Lower leg skin (tissue), 3 donors: ENCODE measurements at regions not wholly inside any gene's neighbourhood (a gene's known extent, or its start where the extent isn't known, plus 50 kb on each side); places are given as distances from the start of the nearest gene placed in this dataset.

ENCODE experiments used
- POLR2A ChIP-seq, 2 donors: fragments of 450-650 bp; IDR thresholded peaks; one replicate each; pipeline ENCODE4 v1.6.1; 2016 to 2017; ENCODE audit warnings: antibody characterized with exemption in 2 of 2, mild to moderate bottlenecking in 1 of 2, moderate library complexity in 1 of 2
- TF ChIP-seq, protein P1 (sequence below), 3 donors: fragments of 450-650 bp; IDR thresholded peaks; one replicate each; pipeline ENCODE4 v1.5.1; 2016; ENCODE audit warnings: antibody characterized with exemption in 3 of 3, mild to moderate bottlenecking in 3 of 3, moderate library complexity in 2 of 3

DNA sequence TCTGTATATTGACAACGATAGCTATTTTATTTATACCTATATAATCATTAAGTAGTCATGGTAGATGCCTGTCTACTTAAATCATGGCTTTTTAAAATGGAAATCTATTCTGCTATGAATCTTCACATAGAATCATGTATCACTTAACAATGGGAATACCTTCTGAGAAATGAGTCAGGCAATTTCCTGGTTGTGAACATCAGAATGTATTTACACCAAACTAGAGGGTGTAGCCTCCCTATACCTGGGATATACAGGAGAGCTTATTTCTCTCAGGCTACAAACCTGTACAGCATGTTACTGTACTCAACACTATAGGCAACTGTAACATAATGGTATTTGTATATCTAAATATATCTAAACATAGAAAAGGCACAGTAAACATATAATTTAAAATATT is 502.3 kb downstream of the ZWINT start:
- TF ChIP-seq, protein P1, sequence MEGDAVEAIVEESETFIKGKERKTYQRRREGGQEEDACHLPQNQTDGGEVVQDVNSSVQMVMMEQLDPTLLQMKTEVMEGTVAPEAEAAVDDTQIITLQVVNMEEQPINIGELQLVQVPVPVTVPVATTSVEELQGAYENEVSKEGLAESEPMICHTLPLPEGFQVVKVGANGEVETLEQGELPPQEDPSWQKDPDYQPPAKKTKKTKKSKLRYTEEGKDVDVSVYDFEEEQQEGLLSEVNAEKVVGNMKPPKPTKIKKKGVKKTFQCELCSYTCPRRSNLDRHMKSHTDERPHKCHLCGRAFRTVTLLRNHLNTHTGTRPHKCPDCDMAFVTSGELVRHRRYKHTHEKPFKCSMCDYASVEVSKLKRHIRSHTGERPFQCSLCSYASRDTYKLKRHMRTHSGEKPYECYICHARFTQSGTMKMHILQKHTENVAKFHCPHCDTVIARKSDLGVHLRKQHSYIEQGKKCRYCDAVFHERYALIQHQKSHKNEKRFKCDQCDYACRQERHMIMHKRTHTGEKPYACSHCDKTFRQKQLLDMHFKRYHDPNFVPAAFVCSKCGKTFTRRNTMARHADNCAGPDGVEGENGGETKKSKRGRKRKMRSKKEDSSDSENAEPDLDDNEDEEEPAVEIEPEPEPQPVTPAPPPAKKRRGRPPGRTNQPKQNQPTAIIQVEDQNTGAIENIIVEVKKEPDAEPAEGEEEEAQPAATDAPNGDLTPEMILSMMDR (IDR thresholded peaks at IDR 0.05): no peak
- no peak for TF ChIP-seq POLR2A (IDR thresholded peaks at IDR 0.05)
